KG1 (cell line): ENCODE measurements at regions not wholly inside any gene's neighbourhood (a gene's known extent, or its start where the extent isn't known, plus 50 kb on each side); places are given as distances from the start of the nearest gene placed in this dataset.
"Not testable (repeated sequence)": the region's sequence is repeated elsewhere in the genome, so short reads cannot be mapped to it uniquely, and the experiment has no call there.

ENCODE experiments used
- DNase-seq: peaks from one replicate; lab custom pipeline; 2025; lab: John Stamatoyannopoulos, UW

- DNase-seq: peak; percentile 3
Observed at GRCh38 chr11:31958076-31958735, 132.7 kb upstream of the RCN1 start.

GRCh38 chr11:31957674-31958073 is 133.2 kb upstream of the RCN1 start:
- no peak for DNase-seq

GRCh38 chr11:31956310-31956709 is 134.6 kb upstream of the RCN1 start:
- DNase-seq: no peak

- no peak for DNase-seq
Observed at GRCh38 chr11:31955838-31956237, 135.0 kb upstream of the RCN1 start.

GRCh38 chr11:31953803-31954327 is 137.0 kb upstream of the RCN1 start:
- DNase-seq: no peak

- not testable (repeated sequence) for DNase-seq
Observed at GRCh38 chr11:31949733-31950200, 138.6 kb upstream of the PAX6 start.

- no peak for DNase-seq
Observed at GRCh38 chr11:31947051-31947450, 135.9 kb upstream of the PAX6 start.

- no peak for DNase-seq
Observed at GRCh38 chr11:31943056-31943780, 132.1 kb upstream of the PAX6 start.

GRCh38 chr11:31940371-31941037 is 129.4 kb upstream of the PAX6 start:
- DNase-seq: no peak

GRCh38 chr11:31939004-31939403 is 127.9 kb upstream of the PAX6 start:
- no peak for DNase-seq

- no peak for DNase-seq
Observed at GRCh38 chr11:31936312-31936711, 125.2 kb upstream of the PAX6 start.

- no peak for DNase-seq
Observed at GRCh38 chr11:31932879-31933278, 121.8 kb upstream of the PAX6 start.

- no peak for DNase-seq
Observed at GRCh38 chr11:31927982-31928381, 116.9 kb upstream of the PAX6 start.

GRCh38 chr11:31926816-31927528 is 115.8 kb upstream of the PAX6 start:
- no peak for DNase-seq

GRCh38 chr11:31926106-31926505 is 115.0 kb upstream of the PAX6 start:
- DNase-seq: no peak

GRCh38 chr11:31922450-31922849 is 111.3 kb upstream of the PAX6 start:
- DNase-seq: no peak

GRCh38 chr11:31921081-31921480 is 110.0 kb upstream of the PAX6 start:
- DNase-seq: no peak

GRCh38 chr11:31919175-31919574 is 108.1 kb upstream of the PAX6 start:
- no peak for DNase-seq

- no peak for DNase-seq
Observed at GRCh38 chr11:31915867-31916266, 104.7 kb upstream of the PAX6 start.

GRCh38 chr11:31913985-31914384 is 102.9 kb upstream of the PAX6 start:
- DNase-seq: no peak

GRCh38 chr11:31912808-31913207 is 101.7 kb upstream of the PAX6 start:
- no peak for DNase-seq

GRCh38 chr11:31910950-31911576 is 99.9 kb upstream of the PAX6 start:
- DNase-seq: no peak
